ENCODE measurements at regions not wholly inside any gene's neighbourhood (a gene's known extent, or its start where the extent isn't known, plus 50 kb on each side); places are given as distances from the start of the nearest gene placed in this dataset.

GRCh38 chr2:103430191-103430590, 668.4 kb downstream of the TMEM182 start:
- no peak for TF ChIP-seq CEBPB (IDR thresholded peaks at IDR 0.05)
- no peak for TF ChIP-seq EP300 (IDR thresholded peaks at IDR 0.05; ENCODE audit: borderline replicate concordance)
- TF ChIP-seq FOXM1 (IDR thresholded peaks at IDR 0.05; ENCODE audit: borderline replicate concordance, low read depth) = no peak
- TF ChIP-seq TAF1 (IDR thresholded peaks at IDR 0.05; ENCODE audit: low read depth) = no peak

Data from Ishikawa (cell line).